H9 (cell line): ENCODE measurements at regions not wholly inside any gene's neighbourhood (a gene's known extent, or its start where the extent isn't known, plus 50 kb on each side); places are given as distances from the start of the nearest gene placed in this dataset.

Source experiments
- DNase-seq: peaks from one replicate; pipeline ENCODE4 v3.0.0-alpha.2; 2017
- H2AFZ ChIP-seq: one replicate; pipeline ENCODE4 v1.6.1; 2013; ENCODE audit warnings: mild to moderate bottlenecking, low read length, control low read depth, moderate library complexity
- H2AK5ac ChIP-seq: 2 replicates; pipeline ENCODE4 v1.6.1; 2013; ENCODE audit warnings: low read length, control low read depth, mixed read lengths; ENCODE audit not compliant: insufficient read length
- H2BK120ac ChIP-seq: one replicate; pipeline ENCODE4 v1.6.1; 2013; ENCODE audit warnings: low read depth, mild to moderate bottlenecking, low read length, control low read depth, inconsistent platforms; ENCODE audit not compliant: poor library complexity, severe bottlenecking
- H2BK12ac ChIP-seq: 2 replicates; pipeline ENCODE4 v1.6.1; 2013; ENCODE audit warnings: low read length, control low read depth, mixed read lengths, low read depth; ENCODE audit not compliant: insufficient read length
- H2BK15ac ChIP-seq: 2 replicates; pipeline ENCODE4 v1.6.1; 2013; ENCODE audit warnings: low read depth, low read length, control low read depth
- H2BK20ac ChIP-seq: one replicate; pipeline ENCODE4 v1.6.1; 2013; ENCODE audit warnings: low read depth, mild to moderate bottlenecking, low read length, control low read depth, inconsistent platforms; ENCODE audit not compliant: poor library complexity, severe bottlenecking
- H2BK5ac ChIP-seq: 2 replicates; pipeline ENCODE4 v1.6.1; 2013; ENCODE audit warnings: low read length, control low read depth, mixed read lengths; ENCODE audit not compliant: insufficient read length
- H3K14ac ChIP-seq: 2 replicates; pipeline ENCODE4 v1.6.1; 2013; ENCODE audit warnings: low read length, control low read depth; ENCODE audit not compliant: insufficient read depth
- H3K18ac ChIP-seq: 2 replicates; pipeline ENCODE4 v1.6.1; 2013; ENCODE audit warnings: low read depth, mild to moderate bottlenecking, mixed read lengths, low read length, control low read depth; ENCODE audit not compliant: insufficient read length
- H3K23ac ChIP-seq: 2 replicates; pipeline ENCODE4 v1.6.1; 2013; ENCODE audit warnings: low read length, control low read depth, mixed read lengths, low read depth; ENCODE audit not compliant: insufficient read length
- H3K23me2 ChIP-seq: 2 replicates; pipeline ENCODE4 v1.6.1; 2013; ENCODE audit warnings: low read depth, mild to moderate bottlenecking, mixed read lengths, low read length, control low read depth; ENCODE audit not compliant: insufficient read length, poor library complexity, severe bottlenecking
- H3K27ac ChIP-seq: 2 replicates; pipeline ENCODE4 v1.5.1; 2013; ENCODE audit warnings: low read length, control low read depth, mixed read lengths, low read depth; ENCODE audit not compliant: insufficient read length
- H3K27me3 ChIP-seq: 2 replicates; pipeline ENCODE4 v1.6.1; 2013; ENCODE audit warnings: low read length, control low read depth, inconsistent platforms; ENCODE audit not compliant: insufficient read depth
- H3K4ac ChIP-seq: 2 replicates; pipeline ENCODE4 v1.6.1; 2013; ENCODE audit warnings: low read depth, mild to moderate bottlenecking, control low read depth, inconsistent platforms, low read length, moderate library complexity
- H3K4me1 ChIP-seq: 2 replicates; pipeline ENCODE4 v1.6.1; 2013; ENCODE audit warnings: low read length, control low read depth, inconsistent platforms; ENCODE audit not compliant: insufficient read depth
- H3K4me2 ChIP-seq: 2 replicates; pipeline ENCODE4 v1.6.1; 2013; ENCODE audit warnings: low read length, control low read depth, mixed read lengths; ENCODE audit not compliant: insufficient read length, insufficient read depth
- H3K56ac ChIP-seq: 2 replicates; pipeline ENCODE4 v1.6.1; 2013; ENCODE audit warnings: low read depth, mild to moderate bottlenecking, mixed read lengths, low read length, control low read depth; ENCODE audit not compliant: insufficient read length
- H3K79me1 ChIP-seq: 2 replicates; pipeline ENCODE4 v1.6.1; 2013; ENCODE audit warnings: low read depth, mild to moderate bottlenecking, moderate library complexity, low read length, control low read depth, inconsistent platforms; ENCODE audit not compliant: insufficient read depth, poor library complexity, severe bottlenecking
- H3K79me2 ChIP-seq: 2 replicates; pipeline ENCODE4 v1.6.1; 2013; ENCODE audit warnings: low read length, control low read depth, inconsistent platforms; ENCODE audit not compliant: insufficient read depth
- H3K9ac ChIP-seq: 2 replicates; pipeline ENCODE4 v1.6.1; 2013; ENCODE audit warnings: low read length, control low read depth, mixed read lengths; ENCODE audit not compliant: insufficient read length; ENCODE audit errors: extremely low read depth
- H3K9me3 ChIP-seq: one replicate; pipeline ENCODE4 v1.6.1; 2013; ENCODE audit warnings: low read depth, low read length, inconsistent platforms; ENCODE audit not compliant: control insufficient read depth
- H3T11ph ChIP-seq: one replicate; pipeline ENCODE4 v1.6.1; 2013; ENCODE audit warnings: mild to moderate bottlenecking, low read length, control low read depth, inconsistent platforms
- H4K20me1 ChIP-seq: one replicate; pipeline ENCODE4 v1.6.1; 2013; ENCODE audit not compliant: control insufficient read depth, insufficient read length, insufficient read depth
- H4K5ac ChIP-seq: 2 replicates; pipeline ENCODE4 v1.6.1; 2013; ENCODE audit warnings: low read depth, mild to moderate bottlenecking, mixed read lengths, low read length, control low read depth; ENCODE audit not compliant: insufficient read length
- H4K8ac ChIP-seq: replicated peaks from 2 replicates; pipeline ENCODE4 v1.6.1; 2013; ENCODE audit warnings: low read length, control low read depth, mixed read lengths, low read depth; ENCODE audit not compliant: insufficient read length
- H4K91ac ChIP-seq: 2 replicates; pipeline ENCODE4 v1.6.1; 2013; ENCODE audit warnings: low read depth, mild to moderate bottlenecking, moderate library complexity, mixed read lengths, low read length, control low read depth; ENCODE audit not compliant: insufficient read length
- H3K27ac Mint-ChIP-seq, 3 experiments: 2 replicates in 2 of 3; 3 replicates in 1 of 3; pipeline ENCODE4 v1.8.0; 2020 to 2021; ENCODE audit warnings: mixed read lengths in 3 of 3, mild to moderate bottlenecking in 1 of 3, moderate library complexity in 1 of 3
- H3K27me3 Mint-ChIP-seq: 2 replicates; pipeline ENCODE4 v1.8.0; 2021; ENCODE audit warnings: low read depth, mild to moderate bottlenecking, moderate library complexity, mixed read lengths
- H3K36me3 Mint-ChIP-seq, 3 experiments: 2 replicates in 2 of 3; 3 replicates in 1 of 3; pipeline ENCODE4 v1.8.0; 2020 to 2021; ENCODE audit warnings: low read depth in 3 of 3, mixed read lengths in 3 of 3; ENCODE audit not compliant: insufficient read depth in 1 of 3
- H3K4me1 Mint-ChIP-seq, 2 experiments: 2 replicates each; pipeline ENCODE4 v1.8.0; 2020; ENCODE audit warnings: mixed read lengths in 2 of 2
- H3K4me3 Mint-ChIP-seq, 2 experiments: 2 replicates in 1 of 2; 3 replicates in 1 of 2; pipeline ENCODE4 v1.8.0; 2020 to 2021; ENCODE audit warnings: mild to moderate bottlenecking in 2 of 2, mixed read lengths in 2 of 2, moderate library complexity in 1 of 2
- H3K9me3 Mint-ChIP-seq, 2 experiments: 2 replicates in 1 of 2; 3 replicates in 1 of 2; pipeline ENCODE4 v1.8.0; 2020; ENCODE audit warnings: mild to moderate bottlenecking in 2 of 2, mixed read lengths in 2 of 2, moderate library complexity in 1 of 2
- CTCF ChIP-seq: fragments of 200-600 bp; sonication (generic); conservative IDR thresholded peaks from 3 replicates; pipeline ENCODE4 v1.8.0; 2021; ENCODE audit warnings: antibody characterized with exemption, mild to moderate bottlenecking

- no peak overlapping the region for H3K9ac ChIP-seq
- no peak for DNase-seq
- H4K8ac ChIP-seq: no peak overlapping the region
- Mint-ChIP-seq H3K27ac (no peak overlapping the region), H3K27me3 (no peaks in the 10 kb centered on the region), H3K9me3 (no peaks in the 10 kb centered on the region), H3K36me3 (no peaks in the 10 kb centered on the region), H3K4me3 (no peak overlapping the region), H3K4me1 (no peaks in the 10 kb centered on the region)
- H4K5ac ChIP-seq: no peak overlapping the region
- H3K27ac ChIP-seq: no peak overlapping the region
- H2AK5ac ChIP-seq: no peak overlapping the region
- no peaks in the 10 kb centered on the region for H3K4me1 ChIP-seq
- no peak overlapping the region for H3K18ac ChIP-seq
- H2BK12ac ChIP-seq: no peak overlapping the region
- H3K4ac ChIP-seq: no peak overlapping the region
- H3K4me2 ChIP-seq: no peak overlapping the region
- no peak overlapping the region for H2BK120ac ChIP-seq
- H3K23me2 ChIP-seq: no peaks in the 10 kb centered on the region
- H3K56ac ChIP-seq: no peak overlapping the region
- H2BK20ac ChIP-seq: no peak overlapping the region
- H3K79me1 ChIP-seq: no peaks in the 10 kb centered on the region
- H3K79me2 ChIP-seq: no peaks in the 10 kb centered on the region
- TF ChIP-seq CTCF: no peak
- no peak overlapping the region for H3T11ph ChIP-seq
- H4K91ac ChIP-seq: no peak overlapping the region
- H4K20me1 ChIP-seq: no peaks in the 10 kb centered on the region
- H2BK5ac ChIP-seq: no peak overlapping the region
- no peak overlapping the region for H2AFZ ChIP-seq
- no peak overlapping the region for H2BK15ac ChIP-seq
- no peak overlapping the region for H3K23ac ChIP-seq
- H3K14ac ChIP-seq: no peak overlapping the region
- no peaks in the 10 kb centered on the region for H3K9me3 ChIP-seq
- H3K27me3 ChIP-seq: no peaks in the 10 kb centered on the region
These were observed 789.6 kb downstream of the KCTD16 start for GRCh38 chr5:144960296-144960695.
